Kidney epithelial cell (primary cell): ENCODE measurements at regions not wholly inside any gene's neighbourhood (a gene's known extent, or its start where the extent isn't known, plus 50 kb on each side); places are given as distances from the start of the nearest gene placed in this dataset.
"Not testable (repeated sequence)": the region's sequence is repeated elsewhere in the genome, so short reads cannot be mapped to it uniquely, and the experiment has no call there.

Experiments used
- DNase-seq: peaks from one replicate; pipeline ENCODE4 v3.0.0-alpha.2; 2010; ENCODE audit warnings: low read depth
- H3K27me3 ChIP-seq: 2 replicates; pipeline ENCODE4 v1.6.0; 2011; ENCODE audit warnings: low read length; ENCODE audit not compliant: control insufficient read depth, insufficient read depth
- H3K36me3 ChIP-seq: 2 replicates; pipeline ENCODE4 v1.5.1; 2011; ENCODE audit warnings: low read length; ENCODE audit not compliant: control insufficient read depth, insufficient read depth
- H3K4me3 ChIP-seq: 2 replicates; pipeline ENCODE4 v1.5.1; 2011; ENCODE audit warnings: low read depth, mild to moderate bottlenecking, control low read depth, low read length
- CTCF ChIP-seq: IDR thresholded peaks from 2 replicates; pipeline ENCODE4 v1.5.1; 2011; ENCODE audit warnings: mild to moderate bottlenecking, moderate library complexity, low read length, control low read depth, inconsistent platforms; ENCODE audit not compliant: insufficient read depth, poor library complexity, severe bottlenecking

DNA sequence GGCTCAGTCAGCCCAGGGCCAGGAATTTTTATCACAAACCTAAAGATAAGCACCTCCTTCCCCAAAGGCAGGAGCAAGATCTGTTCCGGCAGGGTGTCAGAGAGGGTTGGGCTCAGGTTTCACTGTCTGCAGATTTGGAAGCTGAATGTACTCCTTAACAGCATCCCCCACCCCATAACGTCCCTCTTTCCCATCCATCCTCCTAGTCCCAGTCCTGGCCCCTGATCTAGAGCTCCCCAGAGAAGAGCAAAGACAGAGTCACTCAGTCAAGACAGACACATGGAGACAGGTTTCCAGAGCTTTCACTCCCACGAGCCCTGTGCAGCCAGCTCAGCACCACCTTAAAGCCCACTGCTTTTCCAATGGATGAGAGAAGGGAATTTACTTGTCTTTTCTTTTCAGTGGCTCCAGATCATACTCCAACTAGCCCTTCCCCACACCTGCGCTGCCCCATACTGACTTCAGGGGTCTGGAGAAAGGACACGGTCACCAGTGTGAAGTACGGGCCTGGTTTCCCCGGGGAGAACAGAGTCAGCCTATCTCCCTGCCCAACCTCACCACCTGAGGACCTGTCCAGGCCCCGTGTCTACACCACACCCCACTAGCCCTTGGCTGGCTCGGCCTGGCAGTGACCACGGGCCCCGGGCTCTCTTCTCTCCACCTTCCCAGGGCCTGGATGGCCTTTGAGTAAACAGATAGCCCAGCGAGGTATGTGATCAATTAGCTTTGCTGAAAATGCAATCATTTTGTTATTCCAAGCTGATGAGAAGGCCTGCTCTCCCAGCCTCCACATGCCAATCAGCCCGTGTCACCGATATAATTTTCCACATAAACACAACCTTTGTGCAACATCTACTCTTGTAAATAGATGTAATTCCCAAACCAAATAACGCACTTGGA lies 249.1 kb downstream of the FOXD2 start:
- Histone ChIP-seq H3K36me3 (no peaks in the 10 kb centered on the region), H3K27me3 (peaks cover 14% of the 10 kb centered on the region), H3K4me3 (no peak overlapping the region)
- no peak for DNase-seq
- no peak for TF ChIP-seq CTCF

GRCh38 chr1:47687631-47688460 lies 250.0 kb downstream of the FOXD2 start:
- no peak overlapping the region for H3K4me3 ChIP-seq
- no peak for DNase-seq
- H3K27me3 ChIP-seq: peaks cover 14% of the 10 kb centered on the region
- no peaks in the 10 kb centered on the region for H3K36me3 ChIP-seq
- TF ChIP-seq CTCF: no peak

- no peaks in the 10 kb centered on the region for H3K36me3 ChIP-seq
- no peak overlapping the region for H3K4me3 ChIP-seq
- TF ChIP-seq CTCF: no peak
- DNase-seq: no peak
- H3K27me3 ChIP-seq: peaks cover 14% of the 10 kb centered on the region
Observed at GRCh38 chr1:47688461-47689296, 250.8 kb downstream of the FOXD2 start.

- DNase-seq: no peak
- H3K27me3 ChIP-seq: peaks cover 14% of the 10 kb centered on the region
- no peak for TF ChIP-seq CTCF
- H3K4me3 ChIP-seq: no peak overlapping the region
- no peaks in the 10 kb centered on the region for H3K36me3 ChIP-seq
Observed at GRCh38 chr1:47689894-47690293, 252.1 kb downstream of the FOXD2 start.

GRCh38 chr1:47690341-47691250 lies 252.8 kb downstream of the FOXD2 start:
- H3K36me3 ChIP-seq: no peaks in the 10 kb centered on the region
- peaks cover 14% of the 10 kb centered on the region for H3K27me3 ChIP-seq
- TF ChIP-seq CTCF: no peak
- H3K4me3 ChIP-seq: no peak overlapping the region
- DNase-seq: no peak

DNA sequence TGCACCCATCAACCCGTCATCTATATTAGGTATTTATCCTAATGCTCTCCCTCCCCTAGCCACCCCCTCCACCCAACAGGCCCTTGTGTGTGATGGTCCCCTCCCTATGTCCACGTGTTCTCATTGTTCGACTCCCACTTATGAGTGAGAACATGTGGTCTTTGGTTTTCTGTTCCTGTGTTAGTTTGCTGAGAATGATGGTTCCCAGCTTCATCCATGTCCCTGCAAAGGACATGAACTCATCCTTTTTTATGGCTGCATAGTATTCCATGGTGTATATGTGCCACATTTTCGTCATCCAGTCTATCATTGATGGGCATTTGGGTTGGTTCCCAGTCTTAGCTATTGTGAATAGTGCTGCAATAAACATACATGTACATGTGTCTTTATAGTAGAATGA lies 253.4 kb downstream of the FOXD2 start:
- DNase-seq, H3K4me3 ChIP-seq, H3K36me3 ChIP-seq: not testable (repeated sequence)
- peaks cover 14% of the 10 kb centered on the region for H3K27me3 ChIP-seq
